Ishikawa (cell line): ENCODE measurements at regions not wholly inside any gene's neighbourhood (a gene's known extent, or its start where the extent isn't known, plus 50 kb on each side); places are given as distances from the start of the nearest gene placed in this dataset.

Experiments
- EP300 ChIP-seq: IDR thresholded peaks from 2 replicates; pipeline ENCODE4 v1.6.1; 2012; ENCODE audit warnings: borderline replicate concordance
- FOXM1 ChIP-seq: IDR thresholded peaks from 2 replicates; pipeline ENCODE4 v1.6.1; 2012; ENCODE audit warnings: low read depth, borderline replicate concordance
- RAD21 ChIP-seq: IDR thresholded peaks from 2 replicates; pipeline ENCODE4 v1.6.1; 2012; ENCODE audit warnings: low read depth
- TAF1 ChIP-seq: IDR thresholded peaks from 2 replicates; pipeline ENCODE4 v1.6.1; 2012; ENCODE audit warnings: low read depth, mild to moderate bottlenecking
- YY1 ChIP-seq: IDR thresholded peaks from 2 replicates; pipeline ENCODE4 v1.6.1; 2012; ENCODE audit warnings: low read depth
- TF ChIP-seq, protein P1 (sequence below): IDR thresholded peaks from 2 replicates; pipeline ENCODE4 v1.6.1; 2012
- TF ChIP-seq, protein P2 (sequence below): IDR thresholded peaks from 2 replicates; pipeline ENCODE4 v1.6.1; 2012; ENCODE audit warnings: low read depth, mild to moderate bottlenecking

GRCh38 chr4:180483036-180483435 lies 1760.2 kb upstream of the TENM3 start:
- no peak for TF ChIP-seq EP300
- no peak for TF ChIP-seq RAD21
- TF ChIP-seq YY1 = no peak
- TF ChIP-seq TAF1 = no peak
- TF ChIP-seq, protein P1, sequence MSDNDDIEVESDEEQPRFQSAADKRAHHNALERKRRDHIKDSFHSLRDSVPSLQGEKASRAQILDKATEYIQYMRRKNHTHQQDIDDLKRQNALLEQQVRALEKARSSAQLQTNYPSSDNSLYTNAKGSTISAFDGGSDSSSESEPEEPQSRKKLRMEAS = no peak
- no peak for TF ChIP-seq FOXM1
- TF ChIP-seq, protein P2, sequence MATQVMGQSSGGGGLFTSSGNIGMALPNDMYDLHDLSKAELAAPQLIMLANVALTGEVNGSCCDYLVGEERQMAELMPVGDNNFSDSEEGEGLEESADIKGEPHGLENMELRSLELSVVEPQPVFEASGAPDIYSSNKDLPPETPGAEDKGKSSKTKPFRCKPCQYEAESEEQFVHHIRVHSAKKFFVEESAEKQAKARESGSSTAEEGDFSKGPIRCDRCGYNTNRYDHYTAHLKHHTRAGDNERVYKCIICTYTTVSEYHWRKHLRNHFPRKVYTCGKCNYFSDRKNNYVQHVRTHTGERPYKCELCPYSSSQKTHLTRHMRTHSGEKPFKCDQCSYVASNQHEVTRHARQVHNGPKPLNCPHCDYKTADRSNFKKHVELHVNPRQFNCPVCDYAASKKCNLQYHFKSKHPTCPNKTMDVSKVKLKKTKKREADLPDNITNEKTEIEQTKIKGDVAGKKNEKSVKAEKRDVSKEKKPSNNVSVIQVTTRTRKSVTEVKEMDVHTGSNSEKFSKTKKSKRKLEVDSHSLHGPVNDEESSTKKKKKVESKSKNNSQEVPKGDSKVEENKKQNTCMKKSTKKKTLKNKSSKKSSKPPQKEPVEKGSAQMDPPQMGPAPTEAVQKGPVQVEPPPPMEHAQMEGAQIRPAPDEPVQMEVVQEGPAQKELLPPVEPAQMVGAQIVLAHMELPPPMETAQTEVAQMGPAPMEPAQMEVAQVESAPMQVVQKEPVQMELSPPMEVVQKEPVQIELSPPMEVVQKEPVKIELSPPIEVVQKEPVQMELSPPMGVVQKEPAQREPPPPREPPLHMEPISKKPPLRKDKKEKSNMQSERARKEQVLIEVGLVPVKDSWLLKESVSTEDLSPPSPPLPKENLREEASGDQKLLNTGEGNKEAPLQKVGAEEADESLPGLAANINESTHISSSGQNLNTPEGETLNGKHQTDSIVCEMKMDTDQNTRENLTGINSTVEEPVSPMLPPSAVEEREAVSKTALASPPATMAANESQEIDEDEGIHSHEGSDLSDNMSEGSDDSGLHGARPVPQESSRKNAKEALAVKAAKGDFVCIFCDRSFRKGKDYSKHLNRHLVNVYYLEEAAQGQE = no peak
